Kasumi-1 (cell line): ENCODE measurements at regions not wholly inside any gene's neighbourhood (a gene's known extent, or its start where the extent isn't known, plus 50 kb on each side); places are given as distances from the start of the nearest gene placed in this dataset.
"Not testable (repeated sequence)": the region's sequence is repeated elsewhere in the genome, so short reads cannot be mapped to it uniquely, and the experiment has no call there.

ENCODE experiments used
- DNase-seq, 2 experiments: peaks; one replicate each; lab custom pipeline; 2025; lab: John Stamatoyannopoulos, UW

- DNase-seq, result no peak
Observed at GRCh38 chr17:70739065-70739464, 569.7 kb downstream of the KCNJ2 start.

- not testable (repeated sequence) for DNase-seq
Observed at GRCh38 chr17:70746574-70746973, 577.2 kb downstream of the KCNJ2 start.

- DNase-seq, result no peak
Observed at GRCh38 chr17:70750983-70751382, 581.7 kb downstream of the KCNJ2 start.

- DNase-seq, result not testable (repeated sequence)
Observed at GRCh38 chr17:70752461-70752860, 583.1 kb downstream of the KCNJ2 start.

GRCh38 chr17:70752966-70753467 lies 583.7 kb downstream of the KCNJ2 start:
- DNase-seq, result no peak

- no peak for DNase-seq
Observed at GRCh38 chr17:70763018-70763417, 593.7 kb downstream of the KCNJ2 start.

- DNase-seq, result peak; percentile 58 to 67
Observed at GRCh38 chr17:70767102-70767701, 597.9 kb downstream of the KCNJ2 start.

GRCh38 chr17:70769956-70770355 lies 600.6 kb downstream of the KCNJ2 start:
- DNase-seq, result no peak

- no peak for DNase-seq
Observed at GRCh38 chr17:70771804-70772386, 602.6 kb downstream of the KCNJ2 start.

- DNase-seq, result no peak
Observed at GRCh38 chr17:70772761-70773160, 603.4 kb downstream of the KCNJ2 start.

- no peak for DNase-seq
Observed at GRCh38 chr17:70773258-70773657, 603.9 kb downstream of the KCNJ2 start.

- no peak for DNase-seq
Observed at GRCh38 chr17:70774339-70775117, 605.2 kb downstream of the KCNJ2 start.

- no peak for DNase-seq
Observed at GRCh38 chr17:70775679-70776078, 606.3 kb downstream of the KCNJ2 start.

- DNase-seq, result no peak
Observed at GRCh38 chr17:70776441-70776840, 607.1 kb downstream of the KCNJ2 start.

GRCh38 chr17:70780031-70780430 lies 610.7 kb downstream of the KCNJ2 start:
- DNase-seq, result no peak

- DNase-seq, result no peak
Observed at GRCh38 chr17:70786081-70786480, 616.7 kb downstream of the KCNJ2 start.

- DNase-seq, result no peak
Observed at GRCh38 chr17:70787721-70788300, 618.5 kb downstream of the KCNJ2 start.

- no peak for DNase-seq
Observed at GRCh38 chr17:70791748-70792443, 622.6 kb downstream of the KCNJ2 start.

GRCh38 chr17:70794738-70795137 lies 625.4 kb downstream of the KCNJ2 start:
- no peak for DNase-seq

GRCh38 chr17:70795620-70796019 lies 626.3 kb downstream of the KCNJ2 start:
- DNase-seq, result no peak

GRCh38 chr17:70796757-70797156 lies 627.4 kb downstream of the KCNJ2 start:
- DNase-seq, result no peak

GRCh38 chr17:70797166-70797565 lies 627.8 kb downstream of the KCNJ2 start:
- DNase-seq, result no peak
